DMS53 (cell line): ENCODE measurements at regions not wholly inside any gene's neighbourhood (a gene's known extent, or its start where the extent isn't known, plus 50 kb on each side); places are given as distances from the start of the nearest gene placed in this dataset.
A peak's percentile ranks its signal among the peaks of the same experiment; 100 is the strongest.

Experiments
- DNase-seq: peaks from one replicate; lab custom pipeline; 2025; lab: John Stamatoyannopoulos, UW

- DNase-seq: no peak
Measured at GRCh38 chr1:114314098-114314497, 160.4 kb upstream of the SYT6 start.

- no peak for DNase-seq
Measured at GRCh38 chr1:114310695-114311271, 157.1 kb upstream of the SYT6 start.

GRCh38 chr1:114302821-114303220, 149.2 kb upstream of the SYT6 start:
- no peak for DNase-seq

- DNase-seq: no peak
Measured at GRCh38 chr1:114299331-114299975, 145.8 kb upstream of the SYT6 start.

GRCh38 chr1:114298008-114298407, 144.3 kb upstream of the SYT6 start:
- no peak for DNase-seq

GRCh38 chr1:114296413-114296812, 142.7 kb upstream of the SYT6 start:
- DNase-seq: no peak

- no peak for DNase-seq
Measured at GRCh38 chr1:114295321-114295720, 141.7 kb upstream of the SYT6 start.

- DNase-seq: no peak
Measured at GRCh38 chr1:114292835-114293234, 139.2 kb upstream of the SYT6 start.

GRCh38 chr1:114292194-114292593, 138.5 kb upstream of the SYT6 start:
- DNase-seq: no peak

GRCh38 chr1:114290776-114291175, 137.1 kb upstream of the SYT6 start:
- no peak for DNase-seq

- no peak for DNase-seq
Measured at GRCh38 chr1:114290341-114290740, 136.7 kb upstream of the SYT6 start.

- no peak for DNase-seq
Measured at GRCh38 chr1:114289824-114290223, 136.2 kb upstream of the SYT6 start.

- no peak for DNase-seq
Measured at GRCh38 chr1:114289306-114289705, 135.6 kb upstream of the SYT6 start.

GRCh38 chr1:114286960-114287359, 133.3 kb upstream of the SYT6 start:
- DNase-seq: peak; percentile 18

- no peak for DNase-seq
Measured at GRCh38 chr1:114286179-114286578, 132.5 kb upstream of the SYT6 start.

GRCh38 chr1:114282751-114283403, 129.2 kb upstream of the SYT6 start:
- DNase-seq: peak; percentile 92

- DNase-seq: no peak
Measured at GRCh38 chr1:114278911-114279310, 125.2 kb upstream of the SYT6 start.

GRCh38 chr1:114278430-114278829, 124.8 kb upstream of the SYT6 start:
- DNase-seq: no peak

- DNase-seq: no peak
Measured at GRCh38 chr1:114274621-114275317, 121.1 kb upstream of the SYT6 start.

- no peak for DNase-seq
Measured at GRCh38 chr1:114272593-114272992, 118.9 kb upstream of the SYT6 start.

GRCh38 chr1:114270718-114271117, 117.0 kb upstream of the SYT6 start:
- no peak for DNase-seq

- no peak for DNase-seq
Measured at GRCh38 chr1:114270282-114270681, 116.6 kb upstream of the SYT6 start.

- DNase-seq: peak; percentile 6
Measured at GRCh38 chr1:114269539-114269938, 115.9 kb upstream of the SYT6 start.
